H9 (cell line): ENCODE measurements at regions not wholly inside any gene's neighbourhood (a gene's known extent, or its start where the extent isn't known, plus 50 kb on each side); places are given as distances from the start of the nearest gene placed in this dataset.

Source experiments
- DNase-seq: peaks from one replicate; pipeline ENCODE4 v3.0.0-alpha.2; 2017
- H2AFZ ChIP-seq: one replicate; pipeline ENCODE4 v1.6.1; 2013; ENCODE audit warnings: mild to moderate bottlenecking, low read length, control low read depth, moderate library complexity
- H2AK5ac ChIP-seq: 2 replicates; pipeline ENCODE4 v1.6.1; 2013; ENCODE audit warnings: low read length, control low read depth, mixed read lengths; ENCODE audit not compliant: insufficient read length
- H2BK120ac ChIP-seq: one replicate; pipeline ENCODE4 v1.6.1; 2013; ENCODE audit warnings: low read depth, mild to moderate bottlenecking, low read length, control low read depth, inconsistent platforms; ENCODE audit not compliant: poor library complexity, severe bottlenecking
- H2BK12ac ChIP-seq: 2 replicates; pipeline ENCODE4 v1.6.1; 2013; ENCODE audit warnings: low read length, control low read depth, mixed read lengths, low read depth; ENCODE audit not compliant: insufficient read length
- H2BK15ac ChIP-seq: 2 replicates; pipeline ENCODE4 v1.6.1; 2013; ENCODE audit warnings: low read depth, low read length, control low read depth
- H2BK20ac ChIP-seq: one replicate; pipeline ENCODE4 v1.6.1; 2013; ENCODE audit warnings: low read depth, mild to moderate bottlenecking, low read length, control low read depth, inconsistent platforms; ENCODE audit not compliant: poor library complexity, severe bottlenecking
- H2BK5ac ChIP-seq: 2 replicates; pipeline ENCODE4 v1.6.1; 2013; ENCODE audit warnings: low read length, control low read depth, mixed read lengths; ENCODE audit not compliant: insufficient read length
- H3K14ac ChIP-seq: 2 replicates; pipeline ENCODE4 v1.6.1; 2013; ENCODE audit warnings: low read length, control low read depth; ENCODE audit not compliant: insufficient read depth
- H3K18ac ChIP-seq: 2 replicates; pipeline ENCODE4 v1.6.1; 2013; ENCODE audit warnings: low read depth, mild to moderate bottlenecking, mixed read lengths, low read length, control low read depth; ENCODE audit not compliant: insufficient read length
- H3K23ac ChIP-seq: 2 replicates; pipeline ENCODE4 v1.6.1; 2013; ENCODE audit warnings: low read length, control low read depth, mixed read lengths, low read depth; ENCODE audit not compliant: insufficient read length
- H3K23me2 ChIP-seq: 2 replicates; pipeline ENCODE4 v1.6.1; 2013; ENCODE audit warnings: low read depth, mild to moderate bottlenecking, mixed read lengths, low read length, control low read depth; ENCODE audit not compliant: insufficient read length, poor library complexity, severe bottlenecking
- H3K27ac ChIP-seq: 2 replicates; pipeline ENCODE4 v1.5.1; 2013; ENCODE audit warnings: low read length, control low read depth, mixed read lengths, low read depth; ENCODE audit not compliant: insufficient read length
- H3K27me3 ChIP-seq: 2 replicates; pipeline ENCODE4 v1.6.1; 2013; ENCODE audit warnings: low read length, control low read depth, inconsistent platforms; ENCODE audit not compliant: insufficient read depth
- H3K4ac ChIP-seq: 2 replicates; pipeline ENCODE4 v1.6.1; 2013; ENCODE audit warnings: low read depth, mild to moderate bottlenecking, control low read depth, inconsistent platforms, low read length, moderate library complexity
- H3K4me1 ChIP-seq: 2 replicates; pipeline ENCODE4 v1.6.1; 2013; ENCODE audit warnings: low read length, control low read depth, inconsistent platforms; ENCODE audit not compliant: insufficient read depth
- H3K4me2 ChIP-seq: 2 replicates; pipeline ENCODE4 v1.6.1; 2013; ENCODE audit warnings: low read length, control low read depth, mixed read lengths; ENCODE audit not compliant: insufficient read length, insufficient read depth
- H3K56ac ChIP-seq: 2 replicates; pipeline ENCODE4 v1.6.1; 2013; ENCODE audit warnings: low read depth, mild to moderate bottlenecking, mixed read lengths, low read length, control low read depth; ENCODE audit not compliant: insufficient read length
- H3K79me1 ChIP-seq: 2 replicates; pipeline ENCODE4 v1.6.1; 2013; ENCODE audit warnings: low read depth, mild to moderate bottlenecking, moderate library complexity, low read length, control low read depth, inconsistent platforms; ENCODE audit not compliant: insufficient read depth, poor library complexity, severe bottlenecking
- H3K79me2 ChIP-seq: 2 replicates; pipeline ENCODE4 v1.6.1; 2013; ENCODE audit warnings: low read length, control low read depth, inconsistent platforms; ENCODE audit not compliant: insufficient read depth
- H3K9ac ChIP-seq: 2 replicates; pipeline ENCODE4 v1.6.1; 2013; ENCODE audit warnings: low read length, control low read depth, mixed read lengths; ENCODE audit not compliant: insufficient read length; ENCODE audit errors: extremely low read depth
- H3K9me3 ChIP-seq: one replicate; pipeline ENCODE4 v1.6.1; 2013; ENCODE audit warnings: low read depth, low read length, inconsistent platforms; ENCODE audit not compliant: control insufficient read depth
- H3T11ph ChIP-seq: one replicate; pipeline ENCODE4 v1.6.1; 2013; ENCODE audit warnings: mild to moderate bottlenecking, low read length, control low read depth, inconsistent platforms
- H4K20me1 ChIP-seq: one replicate; pipeline ENCODE4 v1.6.1; 2013; ENCODE audit not compliant: control insufficient read depth, insufficient read length, insufficient read depth
- H4K5ac ChIP-seq: 2 replicates; pipeline ENCODE4 v1.6.1; 2013; ENCODE audit warnings: low read depth, mild to moderate bottlenecking, mixed read lengths, low read length, control low read depth; ENCODE audit not compliant: insufficient read length
- H4K8ac ChIP-seq: replicated peaks from 2 replicates; pipeline ENCODE4 v1.6.1; 2013; ENCODE audit warnings: low read length, control low read depth, mixed read lengths, low read depth; ENCODE audit not compliant: insufficient read length
- H4K91ac ChIP-seq: 2 replicates; pipeline ENCODE4 v1.6.1; 2013; ENCODE audit warnings: low read depth, mild to moderate bottlenecking, moderate library complexity, mixed read lengths, low read length, control low read depth; ENCODE audit not compliant: insufficient read length
- H3K27ac Mint-ChIP-seq, 3 experiments: 2 replicates in 2 of 3; 3 replicates in 1 of 3; pipeline ENCODE4 v1.8.0; 2020 to 2021; ENCODE audit warnings: mixed read lengths in 3 of 3, mild to moderate bottlenecking in 1 of 3, moderate library complexity in 1 of 3
- H3K27me3 Mint-ChIP-seq: 2 replicates; pipeline ENCODE4 v1.8.0; 2021; ENCODE audit warnings: low read depth, mild to moderate bottlenecking, moderate library complexity, mixed read lengths
- H3K36me3 Mint-ChIP-seq, 3 experiments: 2 replicates in 2 of 3; 3 replicates in 1 of 3; pipeline ENCODE4 v1.8.0; 2020 to 2021; ENCODE audit warnings: low read depth in 3 of 3, mixed read lengths in 3 of 3; ENCODE audit not compliant: insufficient read depth in 1 of 3
- H3K4me1 Mint-ChIP-seq, 2 experiments: 2 replicates each; pipeline ENCODE4 v1.8.0; 2020; ENCODE audit warnings: mixed read lengths in 2 of 2
- H3K4me3 Mint-ChIP-seq, 2 experiments: 2 replicates in 1 of 2; 3 replicates in 1 of 2; pipeline ENCODE4 v1.8.0; 2020 to 2021; ENCODE audit warnings: mild to moderate bottlenecking in 2 of 2, mixed read lengths in 2 of 2, moderate library complexity in 1 of 2
- H3K9me3 Mint-ChIP-seq, 2 experiments: 2 replicates in 1 of 2; 3 replicates in 1 of 2; pipeline ENCODE4 v1.8.0; 2020; ENCODE audit warnings: mild to moderate bottlenecking in 2 of 2, mixed read lengths in 2 of 2, moderate library complexity in 1 of 2
- WGBS: extraction: QIAGEN DNeasy Blood & Tissue Kit; methylation state at CpG from one replicate; pipeline ENCODE4 v1.1.7; 2013; ENCODE audit warnings: missing lambda C conversion rate, low lambda C conversion rate, mixed read lengths; ENCODE audit not compliant: insufficient read length; ENCODE audit errors: extremely low coverage; 5-methylcytosine and 5-hydroxymethylcytosine counted together
- TF ChIP-seq, protein P1 (sequence below): fragments of 200-600 bp; sonication (generic); conservative IDR thresholded peaks from 3 replicates; pipeline ENCODE4 v1.8.0; 2021; ENCODE audit warnings: antibody characterized with exemption, mild to moderate bottlenecking

- no peak overlapping the region for H2BK15ac ChIP-seq
- no peak overlapping the region for H3K27ac Mint-ChIP-seq
- no peaks in the 10 kb centered on the region; the same call in 1 of the 2 replicates for H3K4me1 ChIP-seq
- no peaks in the 10 kb centered on the region for H3K79me1 ChIP-seq
- H3K9me3 ChIP-seq = no peaks in the 10 kb centered on the region
- peaks cover 0 to 9% of the 10 kb centered on the region in 2 experiments; a peak in 2 of 4 replicates for H3K4me1 Mint-ChIP-seq
- no peaks in the 10 kb centered on the region for H4K20me1 ChIP-seq
- no peaks in the 10 kb centered on the region for H3K79me2 ChIP-seq
- no peak overlapping the region for H2AK5ac ChIP-seq
- no peak overlapping the region for H4K5ac ChIP-seq
- H3K27me3 ChIP-seq = no peaks in the 10 kb centered on the region
- H2BK20ac ChIP-seq = no peak overlapping the region
- no peak overlapping the region for H3K4me2 ChIP-seq
- no peaks in the 10 kb centered on the region; a peak in 1 of 5 replicates for H3K9me3 Mint-ChIP-seq
- H3K27ac ChIP-seq = no peak overlapping the region
- no peak overlapping the region for H2AFZ ChIP-seq
- H3K23me2 ChIP-seq = no peaks in the 10 kb centered on the region
- H3K9ac ChIP-seq = no peak overlapping the region
- H3K4ac ChIP-seq = no peak overlapping the region
- TF ChIP-seq, protein P1, sequence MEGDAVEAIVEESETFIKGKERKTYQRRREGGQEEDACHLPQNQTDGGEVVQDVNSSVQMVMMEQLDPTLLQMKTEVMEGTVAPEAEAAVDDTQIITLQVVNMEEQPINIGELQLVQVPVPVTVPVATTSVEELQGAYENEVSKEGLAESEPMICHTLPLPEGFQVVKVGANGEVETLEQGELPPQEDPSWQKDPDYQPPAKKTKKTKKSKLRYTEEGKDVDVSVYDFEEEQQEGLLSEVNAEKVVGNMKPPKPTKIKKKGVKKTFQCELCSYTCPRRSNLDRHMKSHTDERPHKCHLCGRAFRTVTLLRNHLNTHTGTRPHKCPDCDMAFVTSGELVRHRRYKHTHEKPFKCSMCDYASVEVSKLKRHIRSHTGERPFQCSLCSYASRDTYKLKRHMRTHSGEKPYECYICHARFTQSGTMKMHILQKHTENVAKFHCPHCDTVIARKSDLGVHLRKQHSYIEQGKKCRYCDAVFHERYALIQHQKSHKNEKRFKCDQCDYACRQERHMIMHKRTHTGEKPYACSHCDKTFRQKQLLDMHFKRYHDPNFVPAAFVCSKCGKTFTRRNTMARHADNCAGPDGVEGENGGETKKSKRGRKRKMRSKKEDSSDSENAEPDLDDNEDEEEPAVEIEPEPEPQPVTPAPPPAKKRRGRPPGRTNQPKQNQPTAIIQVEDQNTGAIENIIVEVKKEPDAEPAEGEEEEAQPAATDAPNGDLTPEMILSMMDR = no peak
- no peak overlapping the region for H2BK12ac ChIP-seq
- no peak overlapping the region for H2BK120ac ChIP-seq
- no peak overlapping the region for H3K14ac ChIP-seq
- no peak for DNase-seq
- H3K23ac ChIP-seq = no peak overlapping the region
- H4K91ac ChIP-seq = no peak overlapping the region
- H3K4me3 Mint-ChIP-seq = no peak overlapping the region
- H2BK5ac ChIP-seq = no peak overlapping the region
- no peak overlapping the region for H3T11ph ChIP-seq
- H3K18ac ChIP-seq = no peak overlapping the region
- H3K27me3 Mint-ChIP-seq = no peaks in the 10 kb centered on the region; the same call in 1 of the 2 replicates
- no peak overlapping the region for H4K8ac ChIP-seq
- no peaks in the 10 kb centered on the region; a peak in 1 of 7 replicates for H3K36me3 Mint-ChIP-seq
- WGBS = no CpG with 5 or more reads among the region's 5 CpGs
- no peak overlapping the region for H3K56ac ChIP-seq
These were observed 311.8 kb downstream of the PTPRU start for GRCh38 chr1:29548091-29548490.
